OCI-LY3 (cell line): ENCODE measurements at regions not wholly inside any gene's neighbourhood (a gene's known extent, or its start where the extent isn't known, plus 50 kb on each side); places are given as distances from the start of the nearest gene placed in this dataset.

Source experiments
- EZH2phosphoT487 ChIP-seq: fragments of 200-600 bp; shearing (Covaris generic); IDR thresholded peaks from 2 replicates; pipeline ENCODE4 v1.6.1; 2018; ENCODE audit warnings: antibody characterized with exemption, mixed run types, low read depth
- TF ChIP-seq, protein P1 (sequence below): fragments of 200-600, 300-600 bp; sonication (generic); IDR thresholded peaks from 2 replicates; pipeline ENCODE4 v1.5.1; 2014; ENCODE audit warnings: antibody characterized with exemption, low read length, low read depth

DNA sequence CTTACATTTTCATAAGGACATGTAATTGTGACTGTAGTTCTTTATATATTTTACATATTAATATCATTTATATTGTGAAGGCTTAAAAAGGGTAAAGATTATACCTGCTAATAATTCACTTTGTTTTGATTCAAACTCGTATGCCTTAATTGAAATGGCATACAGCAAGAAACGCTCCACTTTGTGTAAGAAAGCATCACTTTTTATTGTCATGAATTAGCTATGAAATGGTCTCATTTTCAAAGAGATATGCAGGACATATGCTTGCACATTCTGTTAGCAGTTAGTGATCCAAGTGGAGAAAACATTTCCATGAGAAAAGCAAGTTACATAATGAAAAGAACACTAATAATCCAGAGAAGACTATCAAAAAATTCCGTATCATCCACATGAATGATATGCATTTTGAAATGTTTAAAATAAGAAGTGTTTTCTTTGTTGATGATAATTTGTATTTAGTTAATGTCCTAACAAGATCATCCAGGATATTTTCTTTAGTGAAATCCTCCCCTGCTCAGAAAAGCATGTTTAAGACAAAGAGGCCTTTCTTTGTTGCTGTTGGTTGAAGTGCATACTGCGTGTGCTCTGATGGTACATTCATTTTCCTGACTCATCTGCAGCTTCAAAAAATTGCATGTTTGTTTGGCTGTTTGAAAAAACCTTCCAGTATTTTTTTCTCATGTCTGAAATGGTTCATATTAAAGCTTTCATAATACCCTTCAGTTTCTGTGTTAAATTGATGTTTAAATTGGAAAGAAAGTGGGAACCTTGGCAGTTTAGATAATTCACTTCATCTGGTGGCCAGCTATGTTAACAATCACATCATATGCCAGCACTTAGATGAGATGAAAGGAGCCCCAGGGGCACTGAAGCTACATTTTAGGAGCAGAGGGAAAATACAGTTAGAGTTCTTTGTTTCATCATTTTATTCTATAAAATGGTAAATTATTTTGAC is 242.2 kb downstream of the CSNK1G3 start:
- TF ChIP-seq, protein P1, sequence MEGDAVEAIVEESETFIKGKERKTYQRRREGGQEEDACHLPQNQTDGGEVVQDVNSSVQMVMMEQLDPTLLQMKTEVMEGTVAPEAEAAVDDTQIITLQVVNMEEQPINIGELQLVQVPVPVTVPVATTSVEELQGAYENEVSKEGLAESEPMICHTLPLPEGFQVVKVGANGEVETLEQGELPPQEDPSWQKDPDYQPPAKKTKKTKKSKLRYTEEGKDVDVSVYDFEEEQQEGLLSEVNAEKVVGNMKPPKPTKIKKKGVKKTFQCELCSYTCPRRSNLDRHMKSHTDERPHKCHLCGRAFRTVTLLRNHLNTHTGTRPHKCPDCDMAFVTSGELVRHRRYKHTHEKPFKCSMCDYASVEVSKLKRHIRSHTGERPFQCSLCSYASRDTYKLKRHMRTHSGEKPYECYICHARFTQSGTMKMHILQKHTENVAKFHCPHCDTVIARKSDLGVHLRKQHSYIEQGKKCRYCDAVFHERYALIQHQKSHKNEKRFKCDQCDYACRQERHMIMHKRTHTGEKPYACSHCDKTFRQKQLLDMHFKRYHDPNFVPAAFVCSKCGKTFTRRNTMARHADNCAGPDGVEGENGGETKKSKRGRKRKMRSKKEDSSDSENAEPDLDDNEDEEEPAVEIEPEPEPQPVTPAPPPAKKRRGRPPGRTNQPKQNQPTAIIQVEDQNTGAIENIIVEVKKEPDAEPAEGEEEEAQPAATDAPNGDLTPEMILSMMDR, result no peak
- TF ChIP-seq EZH2phosphoT487, result no peak
